GM18519 (cell line): ENCODE measurements at regions not wholly inside any gene's neighbourhood (a gene's known extent, or its start where the extent isn't known, plus 50 kb on each side); places are given as distances from the start of the nearest gene placed in this dataset.

ENCODE experiments used
- ATAC-seq: cut with Tn5 transposase; IDR thresholded peaks from one replicate; pipeline ENCODE4 v1.9.1; 2021; ENCODE audit warnings: mild to moderate bottlenecking, moderate library complexity; ENCODE audit not compliant: unreplicated experiment, low FRiP score

DNA sequence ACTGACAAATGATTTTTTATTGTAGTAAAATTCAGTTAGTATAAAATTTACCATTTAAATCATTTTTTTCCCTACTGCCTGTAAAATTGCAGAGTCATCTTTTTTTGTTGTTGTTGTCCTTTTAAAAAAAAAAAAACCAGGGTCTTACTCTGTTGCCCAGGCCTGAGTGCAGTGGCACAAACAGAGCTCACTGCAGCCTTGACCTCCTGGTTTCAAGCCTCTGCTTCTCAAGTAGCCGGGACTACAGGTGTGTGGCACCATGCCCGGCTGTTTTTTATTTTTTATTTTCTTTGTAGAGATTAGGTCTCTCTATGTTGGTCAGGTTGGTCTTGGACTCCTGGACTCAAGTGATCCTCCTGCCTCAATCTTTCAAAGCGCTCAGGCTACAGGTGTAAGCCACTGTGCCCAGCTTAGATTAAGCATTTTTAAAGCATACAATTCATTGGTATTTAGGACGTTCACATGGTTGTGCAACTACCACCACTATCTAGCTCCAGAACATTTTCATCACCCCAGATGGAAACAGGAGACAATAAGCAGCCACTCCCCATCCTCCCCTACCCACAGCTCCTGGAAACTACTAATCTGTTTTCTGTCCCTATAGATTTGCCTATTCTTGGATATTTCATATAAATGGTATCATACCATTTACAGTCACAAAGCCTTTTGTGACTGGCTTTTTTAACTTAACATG is 59.7 kb upstream of the PGRMC2 start:
- no peak for ATAC-seq

DNA sequence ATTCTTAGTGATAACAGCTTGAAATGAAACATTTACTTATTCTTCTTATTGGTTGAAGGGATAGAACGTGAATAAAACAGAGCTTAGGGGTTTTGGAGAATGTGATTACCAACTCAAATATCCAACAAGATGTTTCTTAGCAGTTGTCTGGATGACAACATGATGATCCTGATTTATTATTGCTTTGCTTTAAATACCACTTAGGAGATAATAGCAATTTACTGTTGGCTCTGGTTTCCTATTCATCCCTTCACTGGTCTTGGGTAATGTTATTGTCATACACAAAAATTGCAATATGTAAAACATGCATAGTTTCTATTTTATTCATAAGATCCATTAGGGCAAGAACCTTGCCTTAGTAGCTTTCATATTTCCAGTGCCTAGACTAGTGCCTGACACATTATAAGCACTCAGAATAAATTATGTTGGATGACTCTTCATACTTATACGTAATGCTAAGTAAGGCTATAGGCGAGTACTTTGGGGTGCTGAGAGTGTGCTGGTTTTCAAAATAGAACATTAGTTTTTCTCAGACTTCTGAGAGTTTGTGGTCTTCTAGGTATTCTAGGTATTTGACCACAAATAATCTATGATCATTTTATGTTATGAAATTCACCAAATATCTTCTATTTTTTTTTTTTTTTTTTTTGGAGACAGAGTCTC is 58.6 kb upstream of the PGRMC2 start:
- ATAC-seq = no peak

DNA sequence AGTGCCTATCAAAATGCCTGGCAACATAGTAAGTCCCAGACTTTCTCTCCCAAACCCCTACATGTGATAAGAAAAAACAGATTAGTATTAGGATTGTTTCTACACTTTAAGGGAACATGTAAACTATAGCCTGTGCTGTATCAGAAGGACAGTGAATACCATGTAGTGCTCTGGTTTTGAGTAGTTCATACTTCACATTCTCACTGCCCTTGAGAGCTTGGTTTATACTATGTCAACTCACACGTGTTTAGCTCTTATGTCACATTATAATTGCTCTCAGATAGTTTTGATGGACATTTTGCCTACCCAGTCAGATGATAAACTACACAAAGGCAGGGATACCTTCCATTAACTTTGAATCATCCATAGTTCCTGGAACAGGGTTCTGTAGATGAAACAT is 58.0 kb upstream of the PGRMC2 start:
- ATAC-seq = no peak

DNA sequence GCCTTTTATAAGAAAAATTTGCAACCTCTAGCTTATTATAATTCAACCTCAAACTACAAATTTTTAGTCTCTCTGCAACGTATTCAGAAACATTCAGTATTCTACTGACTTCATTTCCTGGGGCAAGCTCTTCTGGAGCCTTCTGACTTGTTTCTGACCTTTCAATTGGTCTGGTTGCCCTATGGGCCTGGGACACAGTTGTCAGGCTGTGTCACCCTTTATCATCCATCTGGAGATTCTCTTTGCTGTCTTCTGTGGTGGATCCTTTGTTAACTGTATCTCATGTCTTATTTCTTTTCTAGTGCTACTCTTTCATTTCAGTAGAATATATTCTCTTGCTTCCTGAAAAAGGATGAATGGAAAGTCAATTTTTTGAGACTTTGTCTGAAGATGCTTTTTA is 55.1 kb upstream of the PGRMC2 start:
- no peak for ATAC-seq

DNA sequence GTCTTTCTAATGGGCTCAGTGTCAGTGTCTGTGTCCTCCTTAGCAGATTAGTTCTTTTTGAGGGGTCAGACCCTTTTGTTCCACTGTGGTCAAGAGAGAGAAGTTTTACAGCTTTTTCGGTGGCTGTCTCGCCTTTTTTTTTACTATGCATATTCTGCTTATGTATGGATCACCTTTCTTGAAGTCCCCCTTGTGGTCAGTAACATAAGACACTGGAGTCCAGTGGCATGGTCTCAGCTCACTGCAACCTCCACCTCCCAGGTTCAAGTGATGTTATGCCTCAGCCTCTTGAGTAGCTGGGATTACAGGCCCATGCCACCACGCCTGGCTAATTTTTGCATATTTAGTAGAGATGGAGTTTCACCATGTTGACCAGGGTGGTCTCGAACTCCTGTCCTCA is 54.0 kb upstream of the PGRMC2 start:
- ATAC-seq = no peak

DNA sequence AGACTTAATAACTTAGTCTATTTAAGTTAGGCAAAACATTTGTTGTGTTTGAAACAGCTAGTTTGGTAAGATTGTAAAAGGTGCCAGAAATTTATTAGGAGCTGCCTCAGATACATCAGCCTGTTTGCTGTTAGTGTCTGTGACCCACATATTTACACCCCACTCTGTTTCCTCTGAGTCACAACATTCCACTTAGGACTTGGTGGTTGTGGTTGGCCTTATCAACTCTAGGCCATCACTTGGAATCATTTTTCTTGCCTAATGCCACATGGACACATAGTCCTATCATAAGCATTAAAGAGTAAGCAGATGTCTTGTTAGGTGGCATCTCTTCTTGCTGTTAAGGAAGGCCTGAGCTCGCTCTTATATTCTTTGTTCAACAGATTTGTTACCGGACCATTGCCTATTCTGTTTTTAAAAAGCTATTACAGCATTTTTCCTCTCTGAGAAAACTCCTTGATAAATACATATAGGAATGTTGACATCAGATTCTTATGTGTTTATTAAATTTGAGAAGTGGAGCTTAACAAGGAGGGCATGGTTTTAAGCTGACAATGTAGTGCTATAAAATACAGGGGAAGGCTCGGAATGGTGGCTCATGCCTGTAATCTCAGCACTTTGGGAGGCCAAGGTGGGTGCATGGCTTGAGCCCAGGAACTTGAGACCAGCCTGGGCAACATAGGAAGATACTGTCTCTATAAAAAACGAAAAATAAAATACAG is 51.2 kb upstream of the PGRMC2 start:
- no peak for ATAC-seq

DNA sequence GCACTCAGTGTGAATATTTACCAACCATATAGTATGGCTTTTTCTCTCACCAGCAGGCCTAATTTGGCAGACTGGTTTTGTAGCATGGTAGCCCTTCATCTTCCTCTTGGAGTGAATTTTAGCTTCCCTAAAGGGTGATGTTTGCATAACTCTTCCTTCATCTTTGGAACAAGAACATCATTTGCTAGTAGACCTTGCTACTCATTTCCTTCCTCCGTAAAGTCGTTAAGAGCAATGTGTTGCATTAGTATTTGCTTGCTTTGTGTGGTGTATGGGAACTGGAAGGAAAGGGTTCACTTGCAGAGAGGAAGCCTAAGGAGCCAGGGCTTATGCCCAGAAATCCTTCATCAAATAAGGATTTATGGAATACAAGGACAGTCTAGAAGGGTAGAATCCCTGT is 50.2 kb upstream of the PGRMC2 start:
- no peak for ATAC-seq
